Keratinocyte (primary cell): ENCODE measurements at regions not wholly inside any gene's neighbourhood (a gene's known extent, or its start where the extent isn't known, plus 50 kb on each side); places are given as distances from the start of the nearest gene placed in this dataset.

Experiments used
- DNase-seq: peaks from one replicate; pipeline ENCODE4 v3.0.0-alpha.2; 2011; ENCODE audit warnings: low read depth, missing footprints, low spot score
- FAIRE-seq: peaks from 2 replicates; lab custom pipeline; 2011; peaks lifted over from hg19 to GRCh38; lab: Jason Lieb, UNC
- H2AFZ ChIP-seq: 2 replicates; pipeline ENCODE4 v1.6.0; 2012; ENCODE audit warnings: low read length, control low read depth, inconsistent platforms; ENCODE audit not compliant: control insufficient read depth
- H3K27ac ChIP-seq: 2 replicates; pipeline ENCODE4 v1.5.1; 2011; ENCODE audit warnings: low read length; ENCODE audit not compliant: control insufficient read depth, insufficient read depth
- H3K27me3 ChIP-seq: 3 replicates; pipeline ENCODE4 v1.6.0; 2011; ENCODE audit warnings: low read length; ENCODE audit not compliant: control insufficient read depth, insufficient read depth; ENCODE audit errors: extremely low read depth
- H3K36me3 ChIP-seq, 2 experiments: 2 replicates in 1 of 2; 3 replicates in 1 of 2; pipeline ENCODE4 v1.5.1; 2011; ENCODE audit warnings: low read length in 2 of 2, mild to moderate bottlenecking in 1 of 2; ENCODE audit not compliant: control insufficient read depth in 2 of 2, insufficient read depth in 2 of 2; ENCODE audit errors: extremely low read depth in 1 of 2
- H3K4me1 ChIP-seq: 3 replicates; pipeline ENCODE4 v1.5.1; 2011; ENCODE audit warnings: low read length; ENCODE audit not compliant: control insufficient read depth, insufficient read depth; ENCODE audit errors: extremely low read depth
- H3K4me2 ChIP-seq: 3 replicates; pipeline ENCODE4 v1.6.0; 2011; ENCODE audit warnings: low read depth, low read length; ENCODE audit not compliant: control insufficient read depth, insufficient read depth; ENCODE audit errors: extremely low read depth
- H3K4me3 ChIP-seq, 3 experiments: fragments of 200-600 bp in 1 of 3; sonication (generic) in 1 of 3; 2 replicates in 2 of 3; 3 replicates in 1 of 3; pipeline ENCODE4 v1.5.1; 2011 to 2016; ENCODE audit warnings: low read length in 3 of 3, mild to moderate bottlenecking in 3 of 3, control low read depth in 2 of 3, inconsistent platforms in 1 of 3, low read depth in 1 of 3, mixed read lengths in 1 of 3, mixed run types in 1 of 3, moderate library complexity in 1 of 3; ENCODE audit not compliant: control insufficient read depth in 2 of 3, insufficient read depth in 2 of 3; ENCODE audit errors: extremely low read depth in 1 of 3
- H3K79me2 ChIP-seq: 2 replicates; pipeline ENCODE4 v1.6.0; 2012; ENCODE audit warnings: low read length; ENCODE audit not compliant: control insufficient read depth, insufficient read depth
- H3K9ac ChIP-seq: 3 replicates; pipeline ENCODE4 v1.6.0; 2011; ENCODE audit warnings: low read length; ENCODE audit not compliant: control insufficient read depth, insufficient read depth; ENCODE audit errors: extremely low read depth
- H3K9me1 ChIP-seq: 3 replicates; pipeline ENCODE4 v1.6.0; 2011; ENCODE audit warnings: low read length; ENCODE audit not compliant: control insufficient read depth, insufficient read depth; ENCODE audit errors: extremely low read depth
- H3K9me3 ChIP-seq: 2 replicates; pipeline ENCODE4 v1.5.1; 2012; ENCODE audit warnings: low read depth, low read length; ENCODE audit not compliant: control insufficient read depth
- H4K20me1 ChIP-seq: 3 replicates; pipeline ENCODE4 v1.6.0; 2011; ENCODE audit warnings: low read length; ENCODE audit not compliant: control insufficient read depth, insufficient read depth; ENCODE audit errors: extremely low read depth
- CTCF ChIP-seq, 3 experiments: IDR thresholded peaks in 1 of 3; conservative IDR thresholded peaks in 1 of 3; optimal IDR thresholded peaks in 1 of 3; 2 replicates in 2 of 3; 3 replicates in 1 of 3; pipeline versions ENCODE3 to v1.5.1; 2011; ENCODE audit warnings: low read length in 3 of 3, mild to moderate bottlenecking in 3 of 3, moderate library complexity in 2 of 3, control low read depth in 1 of 3, inconsistent platforms in 1 of 3; ENCODE audit not compliant: insufficient read depth in 2 of 3; ENCODE audit errors: extremely low read depth in 1 of 3
- EZH2 ChIP-seq: IDR thresholded peaks from one replicate; pipeline ENCODE4 v1.6.1; 2012; ENCODE audit warnings: inconsistent platforms, mild to moderate bottlenecking, low read length, moderate library complexity
- dilution Hi-C: fragments of 300-500 bp; cut with MboI; formaldehyde crosslinking; loops from one replicate; pipeline ENCODE4 v1.7.0; 2020; ENCODE audit warnings: low sequenced_read_pairs; ENCODE audit not compliant: extremely low pct_ligation_motif_present

GRCh38 chr11:95385577-95385976, 154.6 kb upstream of the SESN3 start:
- Histone ChIP-seq H3K9me1 (no peaks in the 10 kb centered on the region), H3K9ac (no peak overlapping the region), H3K4me3 (no peak overlapping the region), H3K27me3 (no peaks in the 10 kb centered on the region), H3K4me1 (no peaks in the 10 kb centered on the region), H3K79me2 (no peaks in the 10 kb centered on the region), H3K27ac (no peak overlapping the region), H3K4me2 (no peak overlapping the region), H3K36me3 (no peaks in the 10 kb centered on the region), H3K9me3 (no peaks in the 10 kb centered on the region), H4K20me1 (no peaks in the 10 kb centered on the region), H2AFZ (no peak overlapping the region)
- DNase-seq (no peak), FAIRE-seq (no peak)
- dilution Hi-C loops: no loop called here
- no peak for TF ChIP-seq EZH2
- no peak for TF ChIP-seq CTCF (optimal IDR thresholded peaks at IDR 0.05 in 1 of 3, IDR thresholded peaks at IDR 0.05 in 1 of 3, conservative IDR thresholded peaks at IDR 0.05 in 1 of 3; ENCODE audit: extremely low read depth in 1 of 3, insufficient read depth in 2 of 3, low read length in 3 of 3)

GRCh38 chr11:95379479-95379878, 148.5 kb upstream of the SESN3 start:
- DNase-seq (no peak), FAIRE-seq (no peak)
- Histone ChIP-seq H3K4me2 (no peak overlapping the region), H3K9me3 (no peaks in the 10 kb centered on the region), H3K4me3 (no peak overlapping the region), H3K79me2 (no peaks in the 10 kb centered on the region), H3K36me3 (no peaks in the 10 kb centered on the region), H3K27me3 (no peaks in the 10 kb centered on the region), H3K27ac (no peak overlapping the region), H3K4me1 (peaks cover 12% of the 10 kb centered on the region), H3K9me1 (no peaks in the 10 kb centered on the region), H4K20me1 (no peaks in the 10 kb centered on the region), H2AFZ (no peak overlapping the region), H3K9ac (no peak overlapping the region)
- TF ChIP-seq EZH2: no peak
- dilution Hi-C loops: no loop called here

GRCh38 chr11:95378789-95379188, 147.8 kb upstream of the SESN3 start:
- H3K27me3 ChIP-seq: no peaks in the 10 kb centered on the region
- no peak overlapping the region for H2AFZ ChIP-seq
- no peak for TF ChIP-seq EZH2
- TF ChIP-seq CTCF (optimal IDR thresholded peaks at IDR 0.05 in 1 of 3, IDR thresholded peaks at IDR 0.05 in 1 of 3, conservative IDR thresholded peaks at IDR 0.05 in 1 of 3; ENCODE audit: extremely low read depth in 1 of 3, insufficient read depth in 2 of 3, low read length in 3 of 3): no peak
- no peaks in the 10 kb centered on the region for H3K9me3 ChIP-seq
- no peak overlapping the region for H3K4me3 ChIP-seq
- no peaks in the 10 kb centered on the region for H3K79me2 ChIP-seq
- peaks cover 12% of the 10 kb centered on the region for H3K4me1 ChIP-seq
- no peaks in the 10 kb centered on the region for H3K9me1 ChIP-seq
- no peaks in the 10 kb centered on the region for H4K20me1 ChIP-seq
- no peak overlapping the region for H3K9ac ChIP-seq
- DNase-seq: no peak
- H3K4me2 ChIP-seq: no peak overlapping the region
- H3K36me3 ChIP-seq: no peaks in the 10 kb centered on the region
- H3K27ac ChIP-seq: no peak overlapping the region
- dilution Hi-C loops: no loop called here
- no peak for FAIRE-seq
